IMR-90 (cell line): ENCODE measurements at regions not wholly inside any gene's neighbourhood (a gene's known extent, or its start where the extent isn't known, plus 50 kb on each side); places are given as distances from the start of the nearest gene placed in this dataset.

Source experiments
- ATAC-seq: fragments of 200-7000 bp; cut with Tn5 transposase; 2 replicates; pipeline ENCODE4 v1.9.1; 2020; ENCODE audit warnings: low read depth, mild to moderate bottlenecking, moderate library complexity
- BruUV-seq: library from RNA; stranded (reverse); fragments of 400-500 nt; replicated peaks from 2 replicates; lab custom pipeline; 2021; lab: Mats Ljungman, UMichigan
- CTCF ChIA-PET: fragments of 300-600 bp; formaldehyde crosslinking; extraction: SDS; loops from one replicate; lab custom pipeline; 2021; ENCODE audit warnings: antibody characterized with exemption; lab: Yijun Ruan, JAX
- POLR2A ChIA-PET: fragments of 300-600 bp; sonication (Branson Sonifier 250); formaldehyde crosslinking; loops from one replicate; lab custom pipeline; 2022; ENCODE audit warnings: antibody characterized with exemption; ENCODE audit not compliant: unreplicated experiment; lab: Charles Lee
- DNase-seq: peaks from one replicate; pipeline ENCODE4 v3.0.0; 2013
- H2AFZ ChIP-seq: replicated peaks from 2 replicates; pipeline ENCODE3; 2013; ENCODE audit warnings: low read length, mild to moderate bottlenecking; ENCODE audit not compliant: poor library complexity
- H2AK5ac ChIP-seq: 2 replicates; pipeline ENCODE4 v1.6.1; 2013; ENCODE audit warnings: low read depth, low read length, inconsistent platforms
- H2AK9ac ChIP-seq: replicated peaks from 2 replicates; pipeline ENCODE3; 2013; ENCODE audit warnings: mild to moderate bottlenecking, low read depth, low read length, moderate library complexity; ENCODE audit not compliant: poor library complexity
- H2BK120ac ChIP-seq: 2 replicates; pipeline ENCODE4 v1.6.1; 2013; ENCODE audit warnings: low read depth, low read length, inconsistent platforms
- H2BK15ac ChIP-seq: 3 replicates; pipeline ENCODE4 v1.6.1; 2013; ENCODE audit warnings: low read depth, low read length, inconsistent platforms
- H2BK20ac ChIP-seq: 2 replicates; pipeline ENCODE4 v1.6.1; 2013; ENCODE audit warnings: low read depth, mild to moderate bottlenecking, inconsistent platforms, low read length, moderate library complexity
- H2BK5ac ChIP-seq: 2 replicates; pipeline ENCODE4 v1.6.1; 2013; ENCODE audit warnings: mild to moderate bottlenecking, low read depth, low read length, inconsistent platforms; ENCODE audit not compliant: poor library complexity, severe bottlenecking
- H3K14ac ChIP-seq: replicated peaks from 2 replicates; pipeline ENCODE4 v1.6.1; 2013; ENCODE audit warnings: low read depth, low read length, inconsistent platforms
- H3K18ac ChIP-seq: 2 replicates; pipeline ENCODE4 v1.6.1; 2013; ENCODE audit warnings: low read depth, low read length, control low read depth
- H3K23ac ChIP-seq: 2 replicates; pipeline ENCODE4 v1.6.1; 2013; ENCODE audit warnings: low read depth, low read length, inconsistent platforms
- H3K27ac ChIP-seq: 2 replicates; pipeline ENCODE4 v1.5.1; 2013; ENCODE audit warnings: mild to moderate bottlenecking, control low read depth, low read length; ENCODE audit not compliant: insufficient read depth
- H3K27me3 ChIP-seq: 2 replicates; pipeline ENCODE4 v1.6.1; 2013; ENCODE audit warnings: low read length; ENCODE audit not compliant: control insufficient read depth, insufficient read depth
- H3K36me3 ChIP-seq: 2 replicates; pipeline ENCODE4 v1.6.1; 2013; ENCODE audit warnings: low read length, mixed read lengths; ENCODE audit not compliant: control insufficient read depth, insufficient read depth
- H3K4ac ChIP-seq: 2 replicates; pipeline ENCODE4 v1.6.1; 2013; ENCODE audit warnings: low read depth, low read length, inconsistent platforms
- H3K4me1 ChIP-seq: 2 replicates; pipeline ENCODE4 v1.6.1; 2013; ENCODE audit warnings: low read length, mixed read lengths; ENCODE audit not compliant: control insufficient read depth, insufficient read depth
- H3K4me2 ChIP-seq: 2 replicates; pipeline ENCODE4 v1.6.1; 2013; ENCODE audit warnings: low read depth, mild to moderate bottlenecking, control low read depth, low read length, moderate library complexity
- H3K4me3 ChIP-seq: 2 replicates; pipeline ENCODE4 v1.5.1; 2013; ENCODE audit warnings: low read depth, mild to moderate bottlenecking, control low read depth, low read length, moderate library complexity; ENCODE audit not compliant: insufficient read depth
- H3K56ac ChIP-seq: 2 replicates; pipeline ENCODE4 v1.6.1; 2013; ENCODE audit warnings: low read length, inconsistent platforms; ENCODE audit not compliant: insufficient read depth; ENCODE audit errors: extremely low read depth
- H3K79me1 ChIP-seq, 2 experiments: 2 replicates each; pipeline ENCODE4 v1.6.1; 2013; ENCODE audit warnings: low read length in 2 of 2, inconsistent platforms in 1 of 2, low read depth in 1 of 2
- H3K9ac ChIP-seq: 2 replicates; pipeline ENCODE4 v1.6.1; 2013; ENCODE audit warnings: low read depth, low read length, control low read depth
- H3K9me1 ChIP-seq: 2 replicates; pipeline ENCODE4 v1.6.1; 2013; ENCODE audit warnings: low read length, inconsistent platforms; ENCODE audit not compliant: insufficient read depth
- H3K9me3 ChIP-seq: 2 replicates; pipeline ENCODE4 v1.6.1; 2013; ENCODE audit warnings: low read length; ENCODE audit not compliant: control insufficient read depth, insufficient read depth
- H4K20me1 ChIP-seq: 2 replicates; pipeline ENCODE4 v1.6.1; 2013; ENCODE audit warnings: low read length, inconsistent platforms; ENCODE audit not compliant: insufficient read depth
- H4K5ac ChIP-seq: 2 replicates; pipeline ENCODE4 v1.6.1; 2013; ENCODE audit warnings: mild to moderate bottlenecking, low read depth, low read length, control low read depth
- H4K8ac ChIP-seq, 2 experiments: 2 replicates each; pipeline ENCODE4 v1.6.1; 2013; ENCODE audit warnings: low read depth in 2 of 2, low read length in 2 of 2, control low read depth in 1 of 2, inconsistent platforms in 1 of 2
- H4K91ac ChIP-seq: 2 replicates; pipeline ENCODE4 v1.6.1; 2013; ENCODE audit warnings: low read depth, low read length, inconsistent platforms; ENCODE audit not compliant: insufficient read depth
- NFE2L2 ChIP-seq: fragments of 150-350 bp; IDR thresholded peaks from 2 replicates; pipeline ENCODE4 v1.6.1; 2016; ENCODE audit warnings: low read depth, mild to moderate bottlenecking, low read length
- WGBS, 2 experiments: methylation state at CpG; one replicate each; pipeline versions ENCODE4 v1.1.5 to v1.1.7; 2013; ENCODE audit warnings: missing lambda C conversion rate in 2 of 2; ENCODE audit not compliant: insufficient read length in 1 of 2; ENCODE audit errors: extremely low coverage in 2 of 2; 5-methylcytosine and 5-hydroxymethylcytosine counted together
- dilution Hi-C: fragments of 300-500 bp; cut with HindIII; formaldehyde crosslinking; loops from one replicate; pipeline ENCODE4 v1.14.3; 2018; ENCODE audit warnings: low sequenced_read_pairs; ENCODE audit not compliant: unreplicated experiment
- in situ Hi-C: fragments of 300-500 bp; cut with MboI; formaldehyde crosslinking; loops from 3 replicates; pipeline ENCODE4 v1.14.3; 2019; ENCODE audit warnings: low sequenced_read_pairs, inconsistent platforms, mixed read lengths
- intact Hi-C: fragments of 100-400 bp; cut with micrococcal nuclease; formaldehyde crosslinking; loops from 2 replicates; pipeline ENCODE4 v1.10.0; 2022

GRCh38 chr6:82551831-82552230, 188.2 kb downstream of the TPBG start:
- H3K9me3 ChIP-seq, result no peaks in the 10 kb centered on the region
- ChIA-PET POLR2A (no interaction called here), CTCF (no interaction called here)
- no peaks in the 10 kb centered on the region for H3K9me1 ChIP-seq
- ATAC-seq (no peak), DNase-seq (no peak)
- WGBS, 2 experiments, result 80% methylated on average over 1 of the region's 7 CpGs; no CpG with 5 or more reads in 1 of the 2 experiments
- H2AK5ac ChIP-seq, result no peak overlapping the region
- in situ Hi-C loops, result no loop called here
- no peak overlapping the region for H2BK20ac ChIP-seq
- peaks cover 2% of the 10 kb centered on the region; the same call in 1 of the 2 replicates for H3K27me3 ChIP-seq
- no peak overlapping the region for H4K5ac ChIP-seq
- intact Hi-C loops, result no loop called here
- H3K56ac ChIP-seq, result no peak overlapping the region
- H3K4ac ChIP-seq, result no peak overlapping the region
- H3K23ac ChIP-seq, result no peak overlapping the region
- dilution Hi-C loops, result no loop called here
- H3K18ac ChIP-seq, result no peak overlapping the region
- no peak overlapping the region for H3K14ac ChIP-seq
- H3K4me2 ChIP-seq, result no peak overlapping the region
- no peaks in the 10 kb centered on the region for H3K36me3 ChIP-seq
- H2AK9ac ChIP-seq, result no peak overlapping the region
- BruUV-seq, result no TSS peak
- no peak overlapping the region for H2BK15ac ChIP-seq
- no peaks in the 10 kb centered on the region for H3K4me1 ChIP-seq
- H4K91ac ChIP-seq, result no peak overlapping the region
- H3K27ac ChIP-seq, result no peak overlapping the region
- H2AFZ ChIP-seq, result no peak overlapping the region
- H4K8ac ChIP-seq, result no peak overlapping the region
- no peaks in the 10 kb centered on the region for H4K20me1 ChIP-seq
- no peak overlapping the region for H3K4me3 ChIP-seq
- H3K9ac ChIP-seq, result no peak overlapping the region
- no peaks in the 10 kb centered on the region for H3K79me1 ChIP-seq
- no peak overlapping the region for H2BK120ac ChIP-seq
- H2BK5ac ChIP-seq, result no peak overlapping the region
- TF ChIP-seq NFE2L2, result no peak
